K562 (cell line): ENCODE measurements at regions not wholly inside any gene's neighbourhood (a gene's known extent, or its start where the extent isn't known, plus 50 kb on each side); places are given as distances from the start of the nearest gene placed in this dataset.

Experiments
- CAMTA2 ChIP-seq: fragments of 250-450 bp; sonication (Bioruptor Pico); conservative IDR thresholded peaks from 2 replicates; pipeline ENCODE4 v1.5.1; 2022
- ETV5 ChIP-seq: sonication (generic); formaldehyde crosslinking; IDR thresholded peaks from 2 replicates; pipeline ENCODE4 v1.4.0; 2020; ENCODE audit warnings: low read depth, mild to moderate bottlenecking, missing genetic modification reagents
- HNRNPK ChIP-seq: fragments of 200-400 bp; formaldehyde crosslinking; IDR thresholded peaks from one replicate; pipeline ENCODE4 v1.6.1; 2018; ENCODE audit warnings: mild to moderate bottlenecking, low read depth, low read length; ENCODE audit not compliant: poor library complexity, severe bottlenecking
- MBD2 ChIP-seq: sonication (generic); IDR thresholded peaks from 2 replicates; pipeline ENCODE4 v1.6.1; 2016; ENCODE audit warnings: low read depth, borderline replicate concordance
- NCOA2 ChIP-seq, 2 experiments: fragments of 450-650 bp; IDR thresholded peaks; 2 replicates each; pipeline ENCODE4 v1.6.1; 2018; ENCODE audit warnings: mild to moderate bottlenecking in 2 of 2, moderate library complexity in 1 of 2; ENCODE audit not compliant: partially characterized antibody in 2 of 2
- RAD21 ChIP-seq, 2 experiments: fragments of 250-450 bp in 1 of 2; fragments of 450-650 bp in 1 of 2; sonication (Bioruptor Pico) in 1 of 2; formaldehyde crosslinking in 1 of 2; IDR thresholded peaks in 1 of 2; conservative IDR thresholded peaks in 1 of 2; 2 replicates each; pipeline versions ENCODE4 v1.4.0 to v1.8.0; 2020 to 2022; ENCODE audit warnings: mild to moderate bottlenecking in 2 of 2, moderate library complexity in 1 of 2
- RBBP5 ChIP-seq: fragments of 200-600 bp; sonication (generic); IDR thresholded peaks from 2 replicates; pipeline ENCODE4 v1.6.1; 2012; ENCODE audit warnings: borderline replicate concordance, mild to moderate bottlenecking, low read length, control low read depth, inconsistent platforms; ENCODE audit not compliant: insufficient read depth, poor library complexity, severe bottlenecking
- RBFOX2 ChIP-seq: fragments of 200-400 bp; formaldehyde crosslinking; IDR thresholded peaks from 2 replicates; pipeline ENCODE4 v1.6.1; 2017; ENCODE audit warnings: low read depth, mild to moderate bottlenecking, low read length, moderate library complexity
- THRA ChIP-seq: fragments of 450-650 bp; IDR thresholded peaks from 2 replicates; pipeline ENCODE4 v1.6.1; 2017; ENCODE audit warnings: mild to moderate bottlenecking, moderate library complexity
- ZNF140 ChIP-seq: fragments of 250-450 bp; sonication (Bioruptor Pico); IDR thresholded peaks from 2 replicates; pipeline ENCODE4 v1.8.0; 2021; ENCODE audit warnings: moderate library complexity, mild to moderate bottlenecking, inconsistent platforms
- ZNF512 ChIP-seq: IDR thresholded peaks from 2 replicates; pipeline ENCODE4 v1.6.1; 2016; ENCODE audit warnings: missing genetic modification characterization, missing compliant biosample characterization

GRCh38 chr4:100728861-100729260, 211.0 kb upstream of the EMCN start (continued):
- TF ChIP-seq RBBP5: no peak
- no peak for TF ChIP-seq THRA
- no peak for TF ChIP-seq RAD21 (CRISPR knock-in tag; conservative IDR thresholded peaks at IDR 0.05 in 1 of 2, IDR thresholded peaks at IDR 0.05 in 1 of 2)
- no peak for TF ChIP-seq ZNF140 (CRISPR knock-in tag)
- no peak for TF ChIP-seq HNRNPK
- no peak for TF ChIP-seq CAMTA2 (CRISPR knock-in tag)
- no peak for TF ChIP-seq ETV5 (CRISPR knock-in tag)
- no peak for TF ChIP-seq MBD2
- TF ChIP-seq NCOA2 (IDR thresholded peaks at IDR 0.05; ENCODE audit: partially characterized antibody in 2 of 2): no peak
- no peak for TF ChIP-seq ZNF512 (tag)
- TF ChIP-seq RBFOX2: no peak
